ENCODE measurements at regions not wholly inside any gene's neighbourhood (a gene's known extent, or its start where the extent isn't known, plus 50 kb on each side); places are given as distances from the start of the nearest gene placed in this dataset.
"Not testable (repeated sequence)": the region's sequence is repeated elsewhere in the genome, so short reads cannot be mapped to it uniquely, and the experiment has no call there.

- DNase-seq = no peak
Observed at GRCh38 chr6:149127212-149127611, 190.3 kb upstream of the TAB2 start.

DNA sequence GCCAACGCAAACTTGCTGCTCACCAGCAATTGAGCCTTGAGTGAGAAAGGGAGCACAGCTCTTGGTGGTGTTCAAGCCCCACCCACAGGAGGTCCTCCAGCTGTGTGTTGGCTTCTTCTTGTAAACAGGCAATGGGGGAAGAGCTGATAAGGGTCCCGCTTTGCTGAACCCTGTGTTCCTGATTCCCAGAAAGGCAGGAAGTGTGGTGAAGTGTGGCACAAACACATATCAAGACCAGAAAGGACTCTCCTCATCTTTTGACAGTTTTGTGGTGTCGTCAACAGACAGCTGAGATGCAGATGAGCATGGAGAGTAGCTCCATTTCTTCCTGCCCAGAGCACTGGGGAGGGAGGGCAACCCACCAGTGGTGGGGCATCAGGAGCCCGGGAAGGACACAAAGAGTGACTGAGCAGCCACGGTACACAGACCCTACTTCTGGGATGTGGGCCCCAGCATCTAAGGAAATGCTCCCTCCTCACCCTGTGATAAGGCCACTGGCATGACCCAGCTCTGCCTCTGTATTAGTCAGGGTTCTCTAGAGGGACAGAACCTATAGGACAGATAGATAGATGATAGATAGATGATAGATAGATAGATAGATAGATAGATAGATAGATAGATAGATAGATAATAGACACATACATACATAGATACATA is 188.9 kb upstream of the TAB2 start:
- peak; percentile 97 for DNase-seq

DNA sequence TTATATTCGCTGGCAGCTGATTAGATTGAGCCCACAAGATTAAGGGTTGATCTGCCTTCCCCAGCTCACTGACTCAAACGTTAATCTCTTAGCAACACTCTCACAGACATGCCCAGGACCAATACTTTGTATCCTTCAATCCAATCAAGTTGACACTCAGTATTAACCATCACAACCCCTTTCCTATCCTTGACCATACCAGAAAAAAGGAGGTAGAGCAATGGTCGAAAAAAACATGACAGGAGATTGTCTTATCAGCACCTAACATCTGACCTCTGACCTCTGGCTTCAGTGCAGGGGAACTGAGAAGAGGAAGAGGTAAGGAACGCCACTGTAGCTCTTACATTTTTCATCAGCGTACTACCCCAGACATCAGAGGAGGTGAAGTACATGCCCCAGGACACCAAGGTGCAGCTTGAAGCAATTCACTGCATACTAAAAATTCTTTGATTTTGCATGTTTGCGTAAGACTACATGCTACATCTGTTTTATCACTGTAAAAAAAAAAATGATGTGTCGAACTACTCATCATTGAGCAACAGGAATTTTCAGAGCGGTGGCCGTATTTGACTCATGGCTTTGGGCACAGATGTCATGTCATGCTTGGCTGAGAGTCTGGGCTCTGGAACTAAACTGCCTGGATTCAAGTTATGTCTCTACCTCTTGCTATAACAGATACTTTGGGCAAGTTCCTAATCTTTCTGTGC is 188.0 kb upstream of the TAB2 start:
- peak; percentile 71 for DNase-seq

- DNase-seq = no peak
Observed at GRCh38 chr6:149130090-149130489, 187.4 kb upstream of the TAB2 start.

DNA sequence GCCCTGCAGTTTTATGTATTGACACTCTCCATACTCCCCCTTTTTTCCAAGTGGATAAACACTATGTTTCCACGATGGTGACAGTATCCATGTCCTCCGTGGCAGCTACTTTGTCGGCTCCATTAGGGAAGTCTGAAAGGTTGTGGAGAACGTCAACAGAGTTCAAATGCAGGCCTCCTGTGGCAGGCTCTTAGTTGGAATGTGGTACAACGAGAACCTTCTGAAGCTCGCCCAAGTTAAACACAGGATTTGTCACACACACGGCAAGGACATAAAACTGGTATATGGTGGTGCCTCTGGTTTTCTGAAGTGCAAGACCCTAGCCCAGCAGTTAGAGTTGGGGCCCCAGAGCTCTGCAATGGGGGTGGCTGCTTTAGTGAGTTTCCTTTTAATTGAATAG is 187.0 kb upstream of the TAB2 start:
- DNase-seq = no peak

- DNase-seq = no peak
Observed at GRCh38 chr6:149131891-149132290, 185.6 kb upstream of the TAB2 start.

- DNase-seq = peak; percentile 84
Observed at GRCh38 chr6:149132336-149132735, 185.2 kb upstream of the TAB2 start.

DNA sequence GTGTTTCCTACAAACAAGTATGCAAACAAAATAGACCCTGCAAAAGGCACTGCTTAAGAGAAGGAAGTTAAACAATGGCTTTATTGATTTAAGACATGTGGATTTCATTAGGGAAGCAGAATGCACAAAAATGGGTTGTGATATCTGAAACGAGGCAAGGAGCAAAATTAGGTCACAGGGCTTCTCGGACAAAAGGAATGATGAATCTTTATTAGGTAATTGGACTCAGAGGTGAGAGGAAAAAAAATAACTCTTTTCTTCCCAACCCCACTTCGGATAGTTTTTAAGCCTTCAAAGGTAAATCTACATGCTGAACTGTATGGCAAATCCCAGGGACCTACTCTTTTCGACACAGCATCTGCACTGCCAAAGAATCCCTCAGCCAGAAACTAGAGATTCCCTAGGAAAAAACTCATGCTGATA is 183.0 kb upstream of the TAB2 start:
- no peak for DNase-seq

DNA sequence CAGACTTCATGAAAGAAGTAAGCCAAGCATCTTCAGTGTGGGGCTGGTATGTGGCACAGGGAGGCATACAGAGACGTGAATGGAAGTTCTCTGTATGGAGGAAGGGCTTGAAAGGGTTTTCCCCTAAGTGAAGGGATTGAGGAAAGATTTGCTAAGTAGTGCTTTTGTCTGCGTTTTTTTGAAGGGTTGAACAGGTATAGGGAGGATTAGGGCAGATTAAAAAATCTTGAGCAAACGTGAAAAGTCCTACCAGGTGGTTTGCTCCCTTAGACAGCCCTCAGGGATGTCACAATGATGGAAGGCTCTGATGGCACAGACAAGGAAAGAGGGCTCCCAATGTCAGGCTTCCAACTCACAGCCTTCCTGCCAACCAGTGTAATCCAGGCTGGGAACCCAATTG is 181.7 kb upstream of the TAB2 start:
- DNase-seq = no peak

DNA sequence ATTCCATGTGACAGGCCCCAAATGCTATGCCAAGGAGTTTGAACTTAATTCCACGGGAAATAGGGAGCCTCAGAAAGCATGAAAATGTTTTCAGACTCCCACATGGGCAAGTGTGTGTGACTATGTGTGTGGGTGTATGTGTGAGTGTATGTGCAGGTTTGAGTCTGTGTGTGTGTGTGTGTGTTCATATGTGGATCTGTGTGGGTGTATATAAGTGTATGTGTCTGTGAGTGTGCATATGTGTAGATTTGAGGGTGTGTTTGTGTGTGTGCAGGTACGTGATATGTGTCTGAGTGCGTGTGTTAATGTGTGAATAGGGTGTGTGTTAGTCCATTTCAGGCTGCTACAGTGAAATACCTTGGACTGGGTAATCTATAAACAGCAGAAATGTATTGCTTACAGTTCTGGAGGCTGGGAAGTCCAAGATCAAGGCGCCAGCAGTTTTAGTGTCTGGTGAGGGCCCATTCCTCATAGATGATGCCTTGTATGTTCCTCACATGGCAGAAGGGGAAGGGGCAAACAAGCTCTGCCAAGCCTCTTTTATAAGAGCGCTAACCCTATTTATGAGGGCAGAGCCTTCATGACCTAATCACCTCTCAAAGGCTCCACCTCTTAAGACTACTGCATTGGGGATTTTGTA is 181.1 kb upstream of the TAB2 start:
- no peak for DNase-seq

DNA sequence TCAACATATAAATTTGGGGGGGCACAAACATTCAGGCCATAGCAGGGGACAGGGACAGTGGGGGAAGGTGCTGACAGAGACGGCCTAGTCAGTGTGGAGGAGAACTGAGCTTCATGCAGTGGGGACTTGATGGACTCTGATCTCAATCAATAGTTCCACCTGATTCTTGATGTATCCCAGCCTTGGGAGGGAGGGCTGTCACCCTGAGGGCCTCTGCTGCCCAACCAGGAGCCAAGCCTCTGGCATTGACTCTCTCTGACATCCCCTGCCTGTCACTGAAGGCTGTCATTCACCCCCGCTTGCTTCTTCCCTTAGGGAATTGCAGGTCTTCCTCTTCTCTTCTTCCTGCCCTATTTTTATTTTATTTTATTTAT is 180.6 kb upstream of the TAB2 start:
- no peak for DNase-seq

GRCh38 chr6:149137594-149137993 is 179.9 kb upstream of the TAB2 start:
- peak; percentile 13 for DNase-seq

DNA sequence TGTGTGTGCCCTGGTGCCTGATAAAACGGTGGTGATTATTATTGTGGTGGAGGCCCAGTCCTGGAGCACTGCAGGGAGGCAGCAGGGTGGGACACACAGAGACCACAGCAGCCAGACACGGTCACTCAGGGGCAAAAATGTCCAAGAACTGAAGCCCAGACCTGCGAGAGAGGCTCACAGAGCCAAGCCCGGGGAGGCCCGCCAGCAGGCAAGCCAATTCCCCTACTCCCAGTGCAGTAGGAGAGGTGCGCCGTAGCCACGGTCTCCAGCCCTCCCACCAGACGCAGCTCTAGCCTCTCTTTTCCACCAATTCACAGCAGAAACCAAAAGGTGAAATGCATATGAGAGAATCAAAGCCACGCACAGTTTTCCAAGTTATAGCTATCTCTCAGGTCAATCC is 179.4 kb upstream of the TAB2 start:
- no peak for DNase-seq

DNA sequence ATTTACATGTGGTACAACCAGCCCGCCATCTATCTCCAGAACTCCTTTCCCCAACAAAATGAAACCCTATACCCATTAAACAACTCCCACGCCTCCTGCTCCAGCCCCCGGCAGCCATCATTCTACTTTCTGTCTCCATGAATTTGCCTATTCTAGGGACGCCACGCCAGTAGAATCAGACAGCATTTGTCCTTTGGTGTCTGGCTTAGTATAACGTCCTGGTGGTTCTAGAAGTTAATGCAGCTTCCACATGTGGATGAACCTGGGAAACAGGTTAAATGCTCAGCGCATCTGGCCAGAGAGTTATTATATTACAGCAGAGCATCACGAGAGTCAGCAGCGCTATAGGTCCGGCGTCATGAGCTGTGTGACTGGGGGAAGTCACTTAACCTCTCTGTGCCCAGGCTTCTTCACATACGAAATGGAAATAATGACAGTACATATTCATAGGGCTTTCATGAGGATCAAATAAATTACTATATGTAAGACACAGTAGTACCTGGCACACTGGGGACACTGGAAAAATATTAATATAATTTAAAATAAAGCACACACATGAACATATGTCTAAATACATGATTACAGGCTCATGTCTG is 178.7 kb upstream of the TAB2 start:
- DNase-seq = peak; percentile 16

DNA sequence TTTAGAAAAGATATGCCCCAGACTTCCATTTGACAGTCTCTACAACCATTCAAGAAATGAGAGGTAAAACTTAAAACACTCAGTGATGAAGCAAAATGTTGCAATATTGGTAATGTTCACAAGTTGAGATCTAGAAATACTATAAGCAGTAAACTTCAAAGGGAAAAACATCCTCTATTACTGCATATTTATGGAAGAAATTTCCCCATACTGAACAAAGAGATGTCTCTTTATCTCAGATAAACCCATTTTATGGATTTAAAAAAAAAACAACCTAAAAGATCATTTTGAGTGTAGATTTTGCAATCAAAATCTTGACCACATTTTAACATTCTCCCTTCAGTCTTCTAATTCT is 177.8 kb upstream of the TAB2 start:
- DNase-seq = peak; percentile 19

GRCh38 chr6:149140137-149140909 is 177.2 kb upstream of the TAB2 start:
- DNase-seq = peak; percentile 95

DNA sequence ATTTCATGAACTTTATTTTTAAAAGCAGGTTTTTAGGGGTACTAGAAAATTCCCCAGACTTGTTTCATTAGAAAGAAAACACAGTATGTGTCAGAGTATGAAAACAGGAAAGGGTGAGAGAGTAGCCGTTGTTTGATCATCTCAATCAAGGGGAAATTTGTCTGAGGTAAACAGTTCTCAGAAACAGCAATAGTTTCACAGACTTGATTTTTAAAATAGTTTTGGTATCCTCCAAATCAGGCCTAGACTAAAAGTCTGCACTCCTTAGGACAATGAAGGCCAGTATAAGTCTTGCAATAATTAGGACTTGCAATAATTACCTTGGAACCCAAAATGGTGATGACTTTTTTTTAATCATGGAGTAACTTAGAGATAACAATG is 176.6 kb upstream of the TAB2 start:
- peak; percentile 38 for DNase-seq

- no peak for DNase-seq
Observed at GRCh38 chr6:149142924-149143429, 174.5 kb upstream of the TAB2 start.

GRCh38 chr6:149145800-149146199 is 171.7 kb upstream of the TAB2 start:
- DNase-seq = not testable (repeated sequence)

- DNase-seq = no peak
Observed at GRCh38 chr6:149147195-149147594, 170.3 kb upstream of the TAB2 start.

- peak; percentile 47 for DNase-seq
Observed at GRCh38 chr6:149147938-149148718, 169.4 kb upstream of the TAB2 start.

GRCh38 chr6:149149653-149150052 is 167.9 kb upstream of the TAB2 start:
- DNase-seq = no peak

Measured in hematopoietic multipotent progenitor cell treated with erythropoietin and hydrocortisone succinate and interleukin-3 and kit ligand, for 4 days (in vitro differentiated cells).